ENCODE measurements at regions not wholly inside any gene's neighbourhood (a gene's known extent, or its start where the extent isn't known, plus 50 kb on each side); places are given as distances from the start of the nearest gene placed in this dataset.

- H3K36me3 ChIP-seq (ENCODE audit: control insufficient read depth, insufficient read depth, low read length) = no peaks in the 10 kb centered on the region
- H3K4me3 ChIP-seq (ENCODE audit: low read depth, low read length) = no peak overlapping the region
- no peak for FAIRE-seq
- peak; percentile 4 for TF ChIP-seq CTCF (IDR thresholded peaks at IDR 0.05; ENCODE audit: insufficient read depth, low read length, severe bottlenecking)
- DNase-seq (ENCODE audit: low read depth) = no peak
- H3K27me3 ChIP-seq (ENCODE audit: control insufficient read depth, insufficient read depth, low read length) = no peaks in the 10 kb centered on the region
Measured at GRCh38 chr21:28235169-28235895, 757.3 kb downstream of the LTN1 start.

GRCh38 chr21:28234326-28234725 is 758.4 kb downstream of the LTN1 start:
- DNase-seq (ENCODE audit: low read depth) = no peak
- Histone ChIP-seq H3K27me3 (ENCODE audit: control insufficient read depth, insufficient read depth, low read length) (no peaks in the 10 kb centered on the region), H3K4me3 (ENCODE audit: low read depth, low read length) (no peak overlapping the region), H3K36me3 (ENCODE audit: control insufficient read depth, insufficient read depth, low read length) (no peaks in the 10 kb centered on the region)
- no peak for FAIRE-seq
- TF ChIP-seq CTCF (IDR thresholded peaks at IDR 0.05; ENCODE audit: insufficient read depth, low read length, severe bottlenecking) = no peak

GRCh38 chr21:28233536-28234220 is 759.0 kb downstream of the LTN1 start:
- Histone ChIP-seq H3K4me3 (ENCODE audit: low read depth, low read length) (no peak overlapping the region), H3K36me3 (ENCODE audit: control insufficient read depth, insufficient read depth, low read length) (no peaks in the 10 kb centered on the region), H3K27me3 (ENCODE audit: control insufficient read depth, insufficient read depth, low read length) (no peaks in the 10 kb centered on the region)
- FAIRE-seq = no peak
- no peak for DNase-seq (ENCODE audit: low read depth)
- TF ChIP-seq CTCF (IDR thresholded peaks at IDR 0.05; ENCODE audit: insufficient read depth, low read length, severe bottlenecking) = no peak

GRCh38 chr21:28230559-28230958 is 762.1 kb downstream of the LTN1 start:
- TF ChIP-seq CTCF (IDR thresholded peaks at IDR 0.05; ENCODE audit: insufficient read depth, low read length, severe bottlenecking) = no peak
- DNase-seq (ENCODE audit: low read depth) (peak; percentile 63), FAIRE-seq (no peak)
- Histone ChIP-seq H3K4me3 (ENCODE audit: low read depth, low read length) (no peak overlapping the region), H3K27me3 (ENCODE audit: control insufficient read depth, insufficient read depth, low read length) (no peaks in the 10 kb centered on the region), H3K36me3 (ENCODE audit: control insufficient read depth, insufficient read depth, low read length) (no peaks in the 10 kb centered on the region)

GRCh38 chr21:28229814-28230213 is 762.9 kb downstream of the LTN1 start:
- TF ChIP-seq CTCF (IDR thresholded peaks at IDR 0.05; ENCODE audit: insufficient read depth, low read length, severe bottlenecking) = no peak
- H3K27me3 ChIP-seq (ENCODE audit: control insufficient read depth, insufficient read depth, low read length) = no peaks in the 10 kb centered on the region
- no peak overlapping the region for H3K4me3 ChIP-seq (ENCODE audit: low read depth, low read length)
- FAIRE-seq = no peak
- DNase-seq (ENCODE audit: low read depth) = peak; percentile 94
- no peaks in the 10 kb centered on the region for H3K36me3 ChIP-seq (ENCODE audit: control insufficient read depth, insufficient read depth, low read length)
